B cell (primary cell): ENCODE measurements at regions not wholly inside any gene's neighbourhood (a gene's known extent, or its start where the extent isn't known, plus 50 kb on each side); places are given as distances from the start of the nearest gene placed in this dataset.

ENCODE experiments used
- EZH2 ChIP-seq: IDR thresholded peaks from 2 replicates; pipeline ENCODE4 v1.6.1; 2012; ENCODE audit warnings: borderline replicate concordance, low read depth, mild to moderate bottlenecking, moderate library complexity, low read length; ENCODE audit not compliant: insufficient read depth, poor library complexity, severe bottlenecking
- TF ChIP-seq, protein P1 (sequence below): fragments of 200-600 bp; IDR thresholded peaks from one replicate; pipeline ENCODE4 v1.8.0; 2022; ENCODE audit warnings: antibody characterized with exemption, mild to moderate bottlenecking

DNA sequence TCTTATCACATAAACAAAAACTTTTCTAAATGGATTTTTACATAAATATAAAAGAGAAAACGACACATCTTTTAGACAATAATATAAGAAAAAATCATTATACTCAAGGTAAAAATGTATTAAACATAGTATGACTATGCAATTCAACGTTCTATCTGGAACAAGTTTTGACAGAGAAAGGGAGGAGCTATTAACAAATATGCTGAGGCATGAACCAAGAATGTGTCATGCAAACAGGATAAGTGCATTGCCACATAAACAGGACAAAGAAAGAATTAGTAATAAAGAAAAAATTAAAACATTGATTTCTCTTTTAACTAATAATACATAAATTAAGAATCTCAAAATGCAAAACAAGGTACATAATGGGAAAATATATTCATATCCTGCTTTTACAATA is 1353.4 kb upstream of the GJE1 start:
- TF ChIP-seq, protein P1, sequence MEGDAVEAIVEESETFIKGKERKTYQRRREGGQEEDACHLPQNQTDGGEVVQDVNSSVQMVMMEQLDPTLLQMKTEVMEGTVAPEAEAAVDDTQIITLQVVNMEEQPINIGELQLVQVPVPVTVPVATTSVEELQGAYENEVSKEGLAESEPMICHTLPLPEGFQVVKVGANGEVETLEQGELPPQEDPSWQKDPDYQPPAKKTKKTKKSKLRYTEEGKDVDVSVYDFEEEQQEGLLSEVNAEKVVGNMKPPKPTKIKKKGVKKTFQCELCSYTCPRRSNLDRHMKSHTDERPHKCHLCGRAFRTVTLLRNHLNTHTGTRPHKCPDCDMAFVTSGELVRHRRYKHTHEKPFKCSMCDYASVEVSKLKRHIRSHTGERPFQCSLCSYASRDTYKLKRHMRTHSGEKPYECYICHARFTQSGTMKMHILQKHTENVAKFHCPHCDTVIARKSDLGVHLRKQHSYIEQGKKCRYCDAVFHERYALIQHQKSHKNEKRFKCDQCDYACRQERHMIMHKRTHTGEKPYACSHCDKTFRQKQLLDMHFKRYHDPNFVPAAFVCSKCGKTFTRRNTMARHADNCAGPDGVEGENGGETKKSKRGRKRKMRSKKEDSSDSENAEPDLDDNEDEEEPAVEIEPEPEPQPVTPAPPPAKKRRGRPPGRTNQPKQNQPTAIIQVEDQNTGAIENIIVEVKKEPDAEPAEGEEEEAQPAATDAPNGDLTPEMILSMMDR: no peak
- TF ChIP-seq EZH2: no peak
